ENCODE measurements at regions not wholly inside any gene's neighbourhood (a gene's known extent, or its start where the extent isn't known, plus 50 kb on each side); places are given as distances from the start of the nearest gene placed in this dataset.

DNA sequence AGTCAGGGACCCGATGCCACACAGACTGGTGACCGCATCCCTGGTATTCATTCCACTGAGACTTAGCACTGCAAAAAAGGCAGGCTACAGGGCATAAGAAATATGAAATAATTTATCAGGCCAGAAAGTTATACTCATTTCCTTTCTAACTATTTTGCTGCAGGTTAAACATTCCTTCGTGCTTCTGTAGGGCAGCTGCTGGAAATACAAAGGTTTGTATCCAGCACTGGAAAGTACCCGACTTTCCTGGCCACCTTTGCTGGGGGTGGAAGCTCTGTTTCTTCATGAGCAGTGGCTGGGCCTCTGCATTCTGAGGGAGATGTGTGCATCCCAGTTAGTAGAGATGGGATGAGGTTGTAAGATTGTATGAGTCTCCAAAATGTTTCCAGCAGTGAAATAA is 478.6 kb upstream of the WWC1 start:
- no peak for DNase-seq

DNA sequence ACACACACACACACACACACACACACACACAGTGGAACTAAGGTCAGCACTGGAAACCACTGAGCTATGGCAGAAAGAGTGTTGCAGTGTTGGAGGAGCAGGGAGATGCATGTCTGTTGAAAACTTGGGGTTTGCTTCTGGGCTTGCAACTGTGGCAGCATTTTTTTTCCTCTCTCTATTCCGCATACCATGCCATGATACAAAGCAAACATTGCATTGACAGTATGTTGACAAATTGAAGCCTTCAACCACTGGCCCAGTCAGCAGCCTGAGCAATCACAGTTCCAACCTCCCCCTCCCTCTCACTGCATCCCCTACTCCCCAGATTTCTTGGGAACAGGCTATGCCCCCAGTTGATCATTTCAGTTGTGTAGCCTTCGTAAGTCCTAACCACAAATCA is 478.1 kb upstream of the WWC1 start:
- DNase-seq = no peak

GRCh38 chr5:167814040-167814439 is 477.4 kb upstream of the WWC1 start:
- no peak for DNase-seq

DNA sequence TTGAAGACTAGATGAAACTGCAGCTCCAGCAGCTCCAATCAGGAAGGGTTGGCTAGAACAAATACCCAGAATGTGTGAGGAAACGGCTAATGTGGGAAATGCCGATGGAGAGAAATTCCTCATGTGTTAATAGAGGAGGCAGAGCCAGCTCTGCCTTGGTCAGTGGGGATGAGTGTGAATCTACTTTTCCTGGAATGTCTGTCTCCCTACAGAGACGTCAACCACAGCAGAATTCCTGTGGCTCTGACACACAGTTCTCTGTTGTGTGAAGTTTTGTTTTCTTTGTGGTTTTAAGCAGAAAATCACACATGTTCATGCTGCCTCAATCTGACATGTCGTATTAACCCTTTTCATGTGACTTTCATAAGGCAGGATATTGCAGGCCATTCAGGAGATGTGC is 476.6 kb upstream of the WWC1 start:
- no peak for DNase-seq

DNA sequence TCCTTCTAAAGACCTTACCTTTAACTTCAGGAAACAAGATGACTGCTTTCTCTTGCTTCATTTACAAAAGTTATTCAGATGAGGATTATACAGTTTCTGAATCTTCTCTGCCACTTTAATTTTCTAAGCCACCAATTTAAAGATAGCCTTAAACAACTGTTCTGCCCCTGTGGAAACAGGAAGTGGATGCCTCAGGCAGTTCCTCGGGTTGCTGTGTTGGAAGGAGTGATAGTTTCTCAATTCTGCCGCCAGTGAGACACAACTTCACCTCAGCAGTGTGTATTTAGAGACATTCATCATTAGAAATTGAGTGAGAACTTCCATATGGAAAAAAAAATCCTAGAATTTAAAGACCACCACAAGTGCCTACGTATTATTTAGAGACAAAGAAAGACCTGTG is 475.1 kb upstream of the WWC1 start:
- DNase-seq = no peak

- no peak for DNase-seq
These were observed 474.6 kb upstream of the WWC1 start for GRCh38 chr5:167816864-167817263.

- DNase-seq = no peak
These were observed 472.0 kb upstream of the WWC1 start for GRCh38 chr5:167819406-167819805.

GRCh38 chr5:167820101-167820990 is 471.1 kb upstream of the WWC1 start:
- DNase-seq = no peak

DNA sequence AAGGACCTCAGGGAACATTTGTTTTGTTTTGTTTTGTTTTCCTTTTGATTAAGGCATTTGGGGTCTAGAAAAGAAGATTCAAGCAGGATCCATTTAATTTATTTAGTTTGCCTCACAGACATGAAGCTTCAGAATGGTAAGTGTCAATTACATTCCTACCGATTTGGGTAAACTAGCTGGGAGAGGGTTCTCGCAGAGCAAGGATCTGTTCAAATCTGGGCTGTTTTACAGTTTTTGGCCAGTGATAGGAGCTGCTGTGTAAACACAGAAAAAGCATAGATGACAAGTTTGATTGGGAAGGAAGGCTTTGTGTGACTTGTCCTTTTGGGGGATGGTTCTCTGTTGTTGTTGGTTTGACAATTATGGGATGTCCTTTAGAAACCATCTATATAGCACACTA is 470.3 kb upstream of the WWC1 start:
- no peak for DNase-seq

DNA sequence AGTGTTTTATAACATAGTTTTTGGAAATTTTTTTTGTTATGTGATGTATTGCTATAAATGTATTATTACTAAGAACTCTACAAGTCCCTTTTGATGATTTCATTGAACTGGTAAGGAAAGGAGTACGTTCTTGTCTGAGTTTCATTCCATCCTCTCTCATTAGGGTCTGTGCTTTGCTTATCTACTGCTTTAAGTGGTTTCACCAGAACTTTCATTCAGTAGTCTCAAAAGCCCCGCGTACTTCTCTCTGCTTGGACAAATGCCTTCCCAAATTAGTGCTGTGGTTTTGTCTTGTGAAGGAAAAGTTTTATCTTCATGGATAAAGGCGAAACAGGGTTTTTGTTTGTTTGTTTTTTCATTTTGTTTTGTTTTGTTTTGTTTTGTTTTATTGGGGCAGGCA is 469.8 kb upstream of the WWC1 start:
- DNase-seq = no peak

GRCh38 chr5:167822241-167822640 is 469.2 kb upstream of the WWC1 start:
- no peak for DNase-seq

DNA sequence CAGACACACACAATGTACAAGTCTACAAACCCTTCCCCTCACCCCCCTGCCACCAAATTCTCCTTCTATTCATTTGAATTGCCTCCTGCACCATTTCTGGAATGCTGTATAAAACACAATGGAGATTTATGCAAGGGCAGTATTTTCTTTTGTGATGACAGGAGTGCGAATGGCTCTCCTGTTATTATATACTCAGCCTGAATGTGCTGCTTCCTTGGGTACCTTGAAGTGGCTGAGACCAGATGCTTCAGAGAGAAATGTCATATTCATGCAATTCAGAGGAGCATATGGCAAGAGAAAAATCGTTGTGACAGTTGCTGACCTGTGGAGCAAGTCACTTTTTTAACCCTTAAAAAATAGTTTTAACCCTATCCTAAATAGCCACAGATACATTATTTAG is 468.0 kb upstream of the WWC1 start:
- DNase-seq = no peak

DNA sequence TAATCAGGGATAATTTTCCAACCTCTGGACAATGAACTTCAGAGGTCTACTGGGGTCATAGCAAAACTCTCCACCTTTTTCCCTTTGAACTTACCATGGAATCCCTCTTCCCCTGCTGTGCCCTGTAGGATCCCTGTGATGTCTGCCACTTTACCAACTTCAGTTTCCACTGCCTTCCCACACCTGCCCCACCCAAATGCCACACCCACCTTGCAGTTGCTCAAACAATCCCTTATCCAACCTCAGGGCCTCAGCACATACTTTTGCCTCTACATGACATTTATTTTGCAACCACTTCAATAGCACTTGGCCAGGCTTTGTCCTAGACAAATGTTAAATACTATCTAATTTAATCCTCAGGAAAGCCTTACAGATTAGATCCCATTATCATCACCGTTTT is 463.7 kb upstream of the WWC1 start:
- no peak for DNase-seq

- DNase-seq = no peak
These were observed 459.5 kb upstream of the WWC1 start for GRCh38 chr5:167831754-167832504.

- no peak for DNase-seq
These were observed 458.8 kb upstream of the WWC1 start for GRCh38 chr5:167832609-167833008.

- no peak for DNase-seq
These were observed 458.0 kb upstream of the WWC1 start for GRCh38 chr5:167833456-167833855.

GRCh38 chr5:167835146-167835545 is 456.3 kb upstream of the WWC1 start:
- DNase-seq = no peak

DNA sequence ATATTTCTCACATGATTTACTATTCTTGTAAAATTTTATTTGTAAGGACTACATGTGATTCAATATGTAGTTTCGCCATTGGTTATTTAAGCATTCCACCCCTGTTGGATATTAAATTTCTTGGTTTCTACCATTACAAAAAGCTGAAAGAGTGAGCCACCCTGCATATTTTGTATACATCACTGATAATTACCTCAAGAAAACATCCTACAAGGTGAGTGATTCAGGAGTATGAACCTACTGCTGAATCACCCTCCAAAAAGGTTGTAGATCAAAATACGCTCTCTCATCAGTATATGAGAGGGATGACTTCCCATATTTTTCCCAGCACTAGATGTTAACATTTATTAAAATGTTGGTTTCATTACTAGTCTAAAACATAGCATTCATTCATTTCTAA is 454.3 kb upstream of the WWC1 start:
- DNase-seq = no peak

DNA sequence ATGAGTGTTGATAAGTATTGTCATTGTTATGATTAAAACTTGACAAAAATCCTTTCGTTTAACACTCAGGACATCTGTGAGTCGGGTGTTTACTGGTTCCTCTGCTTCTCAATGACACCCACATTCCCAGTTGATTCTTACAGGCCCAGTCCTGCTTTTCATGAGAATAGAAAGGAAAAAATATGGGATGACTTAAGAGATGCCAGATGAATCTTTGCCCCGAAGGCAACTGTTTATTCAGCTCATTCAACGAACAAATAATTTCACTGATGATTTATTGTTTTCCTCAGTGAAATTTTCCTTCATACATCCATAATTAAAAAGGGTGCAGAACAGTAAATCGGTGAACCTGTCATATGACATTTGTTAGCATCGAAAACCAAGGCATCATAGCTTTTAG is 452.4 kb upstream of the WWC1 start:
- DNase-seq = no peak

DNA sequence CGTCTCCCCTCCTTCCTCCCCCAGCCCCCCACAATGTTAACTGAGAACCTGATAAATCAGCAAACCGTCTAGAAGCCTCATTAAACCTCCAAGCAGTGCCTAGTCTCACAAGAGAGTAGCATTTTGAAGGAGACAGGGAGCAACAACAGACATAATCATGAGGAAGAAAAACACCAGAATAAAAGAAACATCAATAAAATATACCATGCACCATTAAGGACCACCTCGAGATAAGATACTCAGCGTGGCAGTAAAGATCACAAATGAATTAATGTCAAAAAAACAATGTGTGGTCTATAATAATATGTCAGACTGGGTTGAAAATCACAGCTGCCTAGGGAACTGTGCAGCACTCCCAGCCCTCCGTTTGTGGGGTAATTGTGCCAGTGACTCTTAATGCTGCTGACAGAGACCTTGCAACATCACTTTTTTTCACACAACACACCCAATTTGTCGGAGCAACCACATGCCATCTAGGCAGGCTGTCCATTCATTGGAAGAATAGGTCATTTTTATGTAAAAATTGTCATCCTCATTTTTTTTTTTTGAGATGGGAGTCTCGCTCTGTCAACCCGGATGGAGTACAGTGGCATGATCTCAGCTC is 450.8 kb upstream of the WWC1 start:
- DNase-seq = no peak

DNA sequence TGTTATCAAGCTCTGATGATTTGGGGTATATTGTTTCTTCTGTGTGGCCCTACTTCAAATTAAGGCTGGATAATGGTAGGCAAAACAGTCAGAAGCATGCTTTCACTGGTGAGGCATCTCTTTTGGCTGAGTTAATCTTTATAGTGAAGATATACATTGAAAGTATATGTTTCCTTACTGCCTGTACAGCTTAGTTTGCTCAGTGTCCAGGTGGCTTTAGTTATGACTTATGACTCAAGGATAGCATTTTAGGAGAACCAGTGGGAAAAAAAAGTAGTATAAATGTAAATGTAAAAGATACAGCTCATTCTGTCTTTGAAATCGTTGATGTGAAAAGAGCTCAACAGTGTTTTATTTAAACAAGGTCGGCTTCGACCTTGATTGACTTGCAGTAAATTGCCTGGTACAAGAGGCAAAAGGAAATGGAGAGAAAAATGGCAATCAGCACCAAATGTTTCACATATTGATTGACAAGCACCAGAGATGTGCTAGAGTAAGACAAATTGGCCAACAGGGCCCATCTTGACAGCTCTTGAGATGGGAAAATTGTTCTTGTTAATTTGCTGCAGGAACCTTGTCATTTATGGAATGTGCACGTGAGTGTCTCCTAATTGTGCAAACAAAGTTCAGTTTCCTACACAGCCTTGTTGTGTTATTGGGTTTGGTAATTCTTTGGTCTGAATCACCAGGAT is 447.4 kb upstream of the WWC1 start:
- DNase-seq = no peak

DNA sequence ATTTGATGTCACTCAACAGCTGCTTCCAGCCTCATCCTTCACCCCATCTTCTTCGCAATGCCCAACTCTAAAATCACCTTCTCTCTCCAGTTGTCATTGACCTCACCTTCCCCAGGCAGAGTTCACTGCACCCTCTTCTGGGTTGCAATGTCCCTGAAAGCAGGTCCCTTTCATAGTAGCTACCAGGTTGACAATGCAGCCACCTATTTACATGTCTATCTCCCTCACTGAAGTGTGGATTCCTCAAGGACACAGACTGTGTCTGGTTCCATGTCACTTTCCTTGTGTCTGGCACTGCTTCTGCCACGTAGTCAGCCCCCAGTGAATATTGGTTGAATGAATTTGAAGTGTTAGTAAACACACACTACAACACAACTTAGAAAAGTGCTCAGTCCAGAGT is 445.5 kb upstream of the WWC1 start:
- no peak for DNase-seq

GRCh38 chr5:167849874-167850273 is 441.6 kb upstream of the WWC1 start:
- no peak for DNase-seq

All from 8988T (cell line).